PC-9 (cell line): ENCODE measurements at regions not wholly inside any gene's neighbourhood (a gene's known extent, or its start where the extent isn't known, plus 50 kb on each side); places are given as distances from the start of the nearest gene placed in this dataset.

Experiments
- EZH2 ChIP-seq: fragments of 200-600 bp; sonication (generic); IDR thresholded peaks from 2 replicates; pipeline ENCODE4 v1.8.0; 2017; ENCODE audit warnings: antibody characterized with exemption, low read depth
- TF ChIP-seq, protein P1 (sequence below): fragments of 200-600 bp; sonication (generic); conservative IDR thresholded peaks from 2 replicates; pipeline ENCODE4 v1.6.1; 2017; ENCODE audit warnings: mixed run types, antibody characterized with exemption, mild to moderate bottlenecking, moderate library complexity

DNA sequence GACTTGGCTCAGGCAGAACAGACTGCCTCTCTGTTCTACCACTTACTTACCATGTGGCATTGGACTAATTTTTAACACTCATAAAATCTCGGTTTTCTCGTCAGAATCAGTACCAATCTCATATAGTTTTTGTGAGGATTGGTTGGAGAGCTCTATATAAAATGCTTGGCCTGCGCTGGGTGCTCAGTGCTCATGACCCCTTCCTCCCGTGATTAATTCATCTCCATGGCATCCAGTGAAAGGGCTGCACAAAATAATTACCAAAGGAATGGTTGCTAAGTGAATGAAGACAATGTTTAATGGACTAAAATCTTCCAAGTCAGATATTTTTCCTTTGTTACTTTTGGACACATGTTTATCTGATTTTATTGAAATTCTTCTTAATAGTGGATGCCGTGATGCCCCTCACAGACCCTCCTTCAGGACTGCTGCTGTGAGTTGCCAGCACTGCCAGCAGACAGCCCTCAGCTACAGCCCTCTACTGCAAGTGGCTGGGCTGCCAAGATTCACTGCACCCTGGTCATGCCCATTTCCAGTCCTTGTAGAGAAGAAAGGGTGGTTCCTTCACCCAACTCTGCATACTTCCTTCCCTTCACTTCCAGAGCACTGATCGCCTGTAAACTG is 436.5 kb downstream of the LMO4 start:
- TF ChIP-seq, protein P1, sequence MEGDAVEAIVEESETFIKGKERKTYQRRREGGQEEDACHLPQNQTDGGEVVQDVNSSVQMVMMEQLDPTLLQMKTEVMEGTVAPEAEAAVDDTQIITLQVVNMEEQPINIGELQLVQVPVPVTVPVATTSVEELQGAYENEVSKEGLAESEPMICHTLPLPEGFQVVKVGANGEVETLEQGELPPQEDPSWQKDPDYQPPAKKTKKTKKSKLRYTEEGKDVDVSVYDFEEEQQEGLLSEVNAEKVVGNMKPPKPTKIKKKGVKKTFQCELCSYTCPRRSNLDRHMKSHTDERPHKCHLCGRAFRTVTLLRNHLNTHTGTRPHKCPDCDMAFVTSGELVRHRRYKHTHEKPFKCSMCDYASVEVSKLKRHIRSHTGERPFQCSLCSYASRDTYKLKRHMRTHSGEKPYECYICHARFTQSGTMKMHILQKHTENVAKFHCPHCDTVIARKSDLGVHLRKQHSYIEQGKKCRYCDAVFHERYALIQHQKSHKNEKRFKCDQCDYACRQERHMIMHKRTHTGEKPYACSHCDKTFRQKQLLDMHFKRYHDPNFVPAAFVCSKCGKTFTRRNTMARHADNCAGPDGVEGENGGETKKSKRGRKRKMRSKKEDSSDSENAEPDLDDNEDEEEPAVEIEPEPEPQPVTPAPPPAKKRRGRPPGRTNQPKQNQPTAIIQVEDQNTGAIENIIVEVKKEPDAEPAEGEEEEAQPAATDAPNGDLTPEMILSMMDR = no peak
- TF ChIP-seq EZH2 = no peak
